Thyroid gland (tissue), 4 donors: ENCODE measurements at regions not wholly inside any gene's neighbourhood (a gene's known extent, or its start where the extent isn't known, plus 50 kb on each side); places are given as distances from the start of the nearest gene placed in this dataset.

Experiments used
- DNase-seq, 2 donors: peaks; one replicate each; pipeline ENCODE4 v3.0.0-alpha.2; 2019
- H3K27ac ChIP-seq, 3 donors: fragments of 200-600 bp; sonication (generic); 1 replicate in 2 of 3; 2 replicates in 1 of 3; pipeline ENCODE4 v1.5.1; 2016 to 2019; ENCODE audit warnings: mild to moderate bottlenecking in 1 of 3, moderate library complexity in 1 of 3
- H3K27me3 ChIP-seq: fragments of 200-600 bp; sonication (generic); one replicate; pipeline ENCODE4 v1.5.1; 2019
- H3K36me3 ChIP-seq, 2 donors: fragments of 200-600 bp; sonication (generic); one replicate each; pipeline ENCODE4 v1.5.1; 2016 to 2019
- H3K4me1 ChIP-seq, 2 donors: fragments of 200-600 bp; sonication (generic); one replicate each; pipeline ENCODE4 v1.5.1; 2017 to 2019
- H3K4me3 ChIP-seq, 3 donors: fragments of 200-600 bp; sonication (generic); replicated peaks in 1 of 3; 1 replicate in 2 of 3; 2 replicates in 1 of 3; pipeline ENCODE4 v1.5.1; 2016; ENCODE audit warnings: mild to moderate bottlenecking in 1 of 3
- H3K9me3 ChIP-seq: fragments of 200-600 bp; sonication (generic); one replicate; pipeline ENCODE4 v1.5.1; 2017
- CTCF ChIP-seq, 6 experiments: fragments of 200-600 bp in 3 of 6; fragments of 450-650 bp in 3 of 6; sonication (generic) in 3 of 6; IDR thresholded peaks; one replicate each; pipeline ENCODE4 v1.5.1; 2016 to 2019; ENCODE audit warnings: antibody characterized with exemption in 6 of 6, mild to moderate bottlenecking in 2 of 6, inconsistent platforms in 1 of 6, moderate library complexity in 1 of 6
- POLR2A ChIP-seq, 2 donors: fragments of 450-650 bp; IDR thresholded peaks; one replicate each; pipeline ENCODE4 v1.6.1; 2017; ENCODE audit warnings: antibody characterized with exemption in 2 of 2, mild to moderate bottlenecking in 2 of 2, moderate library complexity in 1 of 2
- whole genome bisulfite sequencing, 2 donors: methylation state at CpG; one replicate each; pipeline ENCODE4 v1.1.5; 2017; 5-methylcytosine and 5-hydroxymethylcytosine counted together
- intact Hi-C: fragments of 100-400 bp; cut with DNase I; formaldehyde crosslinking; loops from one replicate; pipeline ENCODE4 v1.15.1; 2023

DNA sequence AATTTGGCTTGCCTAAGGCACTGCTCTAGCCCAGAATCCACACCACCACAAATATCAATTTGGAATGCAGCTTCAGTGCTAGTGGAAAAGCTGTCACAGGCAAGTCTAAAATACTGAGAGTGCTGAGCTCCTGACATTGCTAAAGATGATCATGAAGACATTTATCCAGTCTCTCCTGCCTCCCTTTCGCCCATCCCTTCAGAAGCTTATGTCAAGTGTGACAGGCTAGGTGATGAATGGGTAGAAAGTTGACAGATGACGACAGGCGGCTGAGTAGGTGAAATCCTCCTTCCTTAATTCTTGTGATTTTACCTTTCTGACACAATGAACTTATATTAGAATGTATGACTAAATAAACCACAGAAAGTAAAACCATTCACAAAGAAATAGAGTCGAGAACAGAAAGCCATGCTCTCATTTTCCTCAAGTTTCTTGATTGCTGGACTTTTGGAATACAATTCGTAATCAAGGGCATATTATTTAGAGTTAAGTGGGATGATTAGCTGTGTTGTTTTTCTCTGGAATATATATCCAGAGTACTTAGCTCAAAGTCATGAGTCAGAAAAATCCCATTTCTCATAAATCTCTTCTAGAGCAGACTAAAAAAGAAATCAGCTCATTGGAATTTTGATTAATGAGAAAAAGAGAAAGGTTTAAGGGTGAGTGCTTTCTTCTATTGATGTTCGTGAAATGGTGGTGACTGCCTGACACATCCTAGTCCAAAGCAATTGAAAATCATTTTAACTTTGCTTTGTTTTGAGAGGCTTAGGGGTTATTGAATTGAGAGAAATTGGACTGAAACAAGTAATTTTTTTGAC, 1228.2 kb upstream of the CITED2 start:
- no peaks in the 10 kb centered on the region for H3K36me3 ChIP-seq
- no peaks in the 10 kb centered on the region for H3K27me3 ChIP-seq
- no peak overlapping the region for H3K4me3 ChIP-seq
- DNase-seq, result no peak
- no peaks in the 10 kb centered on the region for H3K4me1 ChIP-seq
- TF ChIP-seq CTCF (IDR thresholded peaks at IDR 0.05) (no peak), POLR2A (IDR thresholded peaks at IDR 0.05) (no peak)
- no peaks in the 10 kb centered on the region for H3K9me3 ChIP-seq
- intact Hi-C loops, result no loop called here
- H3K27ac ChIP-seq, result no peak overlapping the region
- WGBS, 2 donors, result 92 to 95% methylated on average over 6 of the region's 6 CpGs

DNA sequence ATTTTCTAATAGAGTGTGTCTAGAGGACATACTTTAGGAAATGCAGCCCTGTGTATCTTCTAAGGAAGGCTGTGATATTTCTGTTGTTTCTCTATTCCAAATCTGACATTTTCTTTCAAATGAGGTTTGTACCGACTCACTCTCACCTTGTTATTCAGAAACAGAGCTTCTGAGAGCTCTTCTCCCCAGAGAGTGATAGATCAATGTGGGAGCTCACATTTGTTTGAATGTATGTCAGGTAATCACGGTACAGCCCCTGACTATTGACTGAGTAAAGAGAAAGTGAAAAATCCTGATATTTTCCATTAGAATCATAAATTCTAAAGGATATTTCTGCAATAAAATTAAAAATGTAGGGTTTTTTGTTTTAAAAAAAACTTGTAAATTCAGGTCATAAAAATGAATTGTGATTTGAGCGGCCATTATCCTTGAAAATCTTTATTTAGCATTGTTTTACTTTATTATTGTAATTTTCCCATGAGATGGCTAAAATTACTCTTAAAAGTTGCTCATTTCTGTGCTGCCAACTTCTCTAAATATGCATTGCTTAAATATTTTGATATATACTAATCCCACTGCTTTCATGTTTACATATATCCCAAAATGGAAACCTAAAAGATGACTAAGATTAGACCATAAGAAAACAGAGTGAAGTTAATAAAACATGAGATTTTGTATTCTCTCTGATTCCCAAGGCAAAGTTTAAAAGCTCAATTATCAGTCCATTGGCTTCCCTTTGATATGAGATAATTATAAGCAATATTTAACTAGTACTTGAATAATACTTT, 1226.8 kb upstream of the CITED2 start:
- Histone ChIP-seq H3K27me3 (no peaks in the 10 kb centered on the region), H3K9me3 (no peaks in the 10 kb centered on the region), H3K27ac (no peak overlapping the region), H3K36me3 (no peaks in the 10 kb centered on the region), H3K4me3 (no peak overlapping the region), H3K4me1 (no peaks in the 10 kb centered on the region)
- TF ChIP-seq POLR2A (IDR thresholded peaks at IDR 0.05) (no peak), CTCF (IDR thresholded peaks at IDR 0.05) (no peak)
- DNase-seq, result no peak
- 84 to 87% methylated on average over 3 of the region's 3 CpGs for WGBS, 2 donors
- intact Hi-C loops, result no loop called here

DNA sequence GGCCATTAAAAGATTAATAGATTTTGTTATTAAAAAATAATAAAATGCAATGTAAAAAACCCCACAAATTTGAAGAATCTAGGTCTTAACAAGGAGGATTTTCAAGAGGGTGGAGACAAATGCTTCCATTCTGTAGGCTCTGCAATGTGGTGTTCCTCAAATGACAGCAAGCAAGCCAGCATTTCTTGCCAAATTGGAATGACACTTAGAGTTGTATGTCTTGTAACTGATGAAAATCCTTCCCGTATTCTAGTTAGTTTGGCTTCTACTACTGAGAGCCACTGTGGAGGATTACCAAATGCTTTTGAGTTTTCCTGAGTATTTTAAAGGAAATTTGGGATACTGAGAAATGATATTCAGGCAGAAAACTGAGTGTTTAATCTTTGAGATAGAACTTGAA, 1225.5 kb upstream of the CITED2 start:
- no peak for DNase-seq
- Histone ChIP-seq H3K9me3 (no peaks in the 10 kb centered on the region), H3K27me3 (no peaks in the 10 kb centered on the region), H3K36me3 (no peaks in the 10 kb centered on the region), H3K4me1 (no peaks in the 10 kb centered on the region), H3K4me3 (no peak overlapping the region), H3K27ac (no peak overlapping the region)
- WGBS, 2 donors, result 56 to 76% methylated on average over 1 of the region's 1 CpG
- intact Hi-C loops, result no loop called here
- TF ChIP-seq POLR2A (IDR thresholded peaks at IDR 0.05) (no peak), CTCF (IDR thresholded peaks at IDR 0.05) (no peak)

GRCh38 chr6:140597181-140597580, 1222.7 kb upstream of the CITED2 start:
- H3K4me3 ChIP-seq, result no peak overlapping the region
- H3K4me1 ChIP-seq, result no peaks in the 10 kb centered on the region
- H3K27me3 ChIP-seq, result no peaks in the 10 kb centered on the region
- TF ChIP-seq POLR2A (IDR thresholded peaks at IDR 0.05) (no peak), CTCF (IDR thresholded peaks at IDR 0.05) (no peak)
- no peak overlapping the region for H3K27ac ChIP-seq
- intact Hi-C loops, result no loop called here
- no peaks in the 10 kb centered on the region for H3K9me3 ChIP-seq
- no peaks in the 10 kb centered on the region for H3K36me3 ChIP-seq
- 91 to 98% methylated on average over 1 of the region's 1 CpG for WGBS, 2 donors
- no peak for DNase-seq

- H3K27me3 ChIP-seq, result no peaks in the 10 kb centered on the region
- DNase-seq, result no peak
- no peak overlapping the region for H3K4me3 ChIP-seq
- intact Hi-C loops, result no loop called here
- no peaks in the 10 kb centered on the region for H3K4me1 ChIP-seq
- H3K36me3 ChIP-seq, result no peaks in the 10 kb centered on the region
- H3K27ac ChIP-seq, result no peak overlapping the region
- TF ChIP-seq POLR2A (IDR thresholded peaks at IDR 0.05) (no peak), CTCF (IDR thresholded peaks at IDR 0.05) (no peak)
- 90 to 93% methylated on average over 1 of the region's 1 CpG for WGBS, 2 donors
- no peaks in the 10 kb centered on the region for H3K9me3 ChIP-seq
Observed at GRCh38 chr6:140594806-140595128, 1220.3 kb upstream of the CITED2 start.
